ENCODE measurements at regions not wholly inside any gene's neighbourhood (a gene's known extent, or its start where the extent isn't known, plus 50 kb on each side); places are given as distances from the start of the nearest gene placed in this dataset.
"Not testable (repeated sequence)": the region's sequence is repeated elsewhere in the genome, so short reads cannot be mapped to it uniquely, and the experiment has no call there.

GRCh38 chr11:106276859-106277436, 199.5 kb downstream of the AASDHPPT start:
- in situ Hi-C loops (cut with HindIII; ENCODE audit: low sequenced_read_pairs): no loop called here

GRCh38 chr11:106277484-106277883, 200.0 kb downstream of the AASDHPPT start:
- in situ Hi-C loops (cut with HindIII; ENCODE audit: low sequenced_read_pairs): no loop called here

GRCh38 chr11:106278391-106278790, 200.9 kb downstream of the AASDHPPT start:
- in situ Hi-C loops (cut with HindIII; ENCODE audit: low sequenced_read_pairs): no loop called here

DNA sequence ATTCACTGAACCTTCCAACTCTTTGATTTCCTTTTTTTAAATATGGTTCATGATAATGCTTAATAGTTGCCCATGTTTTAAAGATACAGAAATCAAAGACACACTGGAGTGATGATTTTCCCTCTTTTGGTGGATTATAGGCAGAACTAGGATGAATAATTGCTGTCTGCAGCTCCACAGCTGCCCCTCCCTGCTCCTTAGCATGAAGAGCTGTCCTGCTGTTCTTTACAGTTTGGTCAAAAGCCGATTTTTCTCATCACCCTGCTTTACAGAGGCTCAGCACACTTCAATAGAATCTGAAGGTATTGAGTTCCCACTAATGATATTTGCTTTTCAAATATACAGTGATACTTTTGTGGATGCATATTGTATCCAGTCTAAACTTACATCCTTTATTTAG, 202.6 kb downstream of the AASDHPPT start:
- in situ Hi-C loops (cut with HindIII; ENCODE audit: low sequenced_read_pairs): no loop called here

GRCh38 chr11:106281455-106282173, 204.2 kb downstream of the AASDHPPT start:
- in situ Hi-C loops (cut with HindIII; ENCODE audit: low sequenced_read_pairs): no loop called here

DNA sequence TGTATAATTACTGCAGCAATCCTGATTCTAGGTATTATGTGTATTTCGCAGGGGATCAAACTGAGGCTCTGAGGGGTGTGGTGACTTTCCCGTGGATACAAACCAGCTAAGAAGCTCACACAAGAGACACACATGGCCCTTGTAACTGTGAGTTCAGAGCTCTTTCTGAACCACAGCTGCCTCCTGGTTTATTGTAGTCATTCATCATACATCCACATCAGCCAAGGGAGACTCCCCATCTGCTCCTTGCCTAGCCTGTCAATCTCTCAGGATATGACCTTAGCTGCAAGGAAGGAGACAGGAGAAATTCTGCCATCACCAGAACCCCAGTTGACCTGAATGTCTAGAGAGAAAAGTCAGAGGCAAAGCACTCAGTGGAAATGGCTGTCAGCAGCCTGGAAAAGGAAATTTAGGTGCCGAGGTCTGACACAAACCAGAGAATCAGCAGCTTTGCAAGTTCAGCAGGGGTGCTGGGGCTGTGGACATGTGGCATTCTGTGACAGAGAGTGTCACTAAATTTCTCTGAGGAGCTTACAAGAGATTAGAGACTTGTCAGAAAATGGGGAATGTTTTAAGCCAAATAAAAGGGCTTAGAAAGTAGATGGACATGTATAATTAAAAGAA, 209.5 kb downstream of the AASDHPPT start:
- in situ Hi-C loops (cut with HindIII; ENCODE audit: low sequenced_read_pairs): no loop called here

DNA sequence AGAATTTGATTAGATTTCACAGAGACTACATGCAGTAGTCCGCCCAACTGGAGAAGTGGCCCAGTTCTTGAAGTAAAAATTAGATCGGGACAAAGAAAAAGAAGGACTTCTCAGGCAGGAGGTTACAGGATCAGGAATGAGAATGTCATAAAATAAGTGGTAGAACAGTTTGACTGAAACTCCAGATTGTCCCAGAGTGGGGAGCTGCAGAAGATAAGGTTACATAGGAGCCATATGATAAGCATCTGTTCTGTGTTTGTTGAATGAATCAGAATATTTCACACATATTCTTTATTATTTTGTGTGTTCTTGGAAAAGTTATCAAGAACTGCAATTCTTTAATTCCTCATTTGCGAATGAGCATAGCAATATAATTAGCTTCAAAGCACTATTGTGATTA, 210.6 kb downstream of the AASDHPPT start:
- in situ Hi-C loops (cut with HindIII; ENCODE audit: low sequenced_read_pairs): no loop called here

GRCh38 chr11:106288822-106289387, 211.4 kb downstream of the AASDHPPT start:
- in situ Hi-C loops (cut with HindIII; ENCODE audit: low sequenced_read_pairs): no loop called here

DNA sequence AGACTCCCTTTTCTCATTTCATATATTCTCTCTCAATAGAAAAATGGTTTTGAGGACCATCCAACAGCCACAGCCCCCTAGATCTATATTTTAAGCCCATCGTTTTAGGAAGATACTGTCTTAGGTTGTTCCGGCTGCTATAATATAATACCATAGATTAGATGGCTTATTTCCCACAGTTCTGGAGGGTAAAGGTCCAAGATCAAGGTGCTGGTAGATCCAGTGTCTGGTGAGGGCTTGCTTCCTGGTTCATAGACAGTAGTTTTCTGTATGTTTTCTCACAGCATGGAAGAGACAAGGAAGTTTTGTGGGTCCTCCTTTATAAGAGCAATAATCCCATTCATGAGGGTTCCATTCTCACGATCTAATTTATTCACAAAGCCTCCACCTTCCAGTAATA, 215.1 kb downstream of the AASDHPPT start:
- in situ Hi-C loops (cut with HindIII; ENCODE audit: low sequenced_read_pairs): no loop called here

DNA sequence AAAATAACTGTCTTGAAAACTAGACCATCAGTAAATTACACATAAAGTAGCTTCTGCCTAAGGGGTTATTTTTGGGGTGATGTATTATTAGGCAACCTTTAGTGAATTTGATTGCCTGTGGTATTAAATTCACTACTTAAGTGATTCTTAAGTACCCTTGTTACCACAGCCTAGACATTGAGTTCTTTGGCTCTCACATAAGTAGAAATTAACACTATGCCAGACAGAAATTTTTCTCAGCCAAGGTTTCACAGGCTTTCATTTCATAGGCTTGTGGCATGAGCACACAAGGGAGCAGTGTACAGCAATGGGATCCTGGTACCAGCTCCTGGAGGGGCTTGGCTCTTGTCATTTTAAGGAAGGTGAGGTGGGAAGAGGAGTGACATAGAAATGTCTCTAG, 218.5 kb downstream of the AASDHPPT start:
- in situ Hi-C loops (cut with HindIII; ENCODE audit: low sequenced_read_pairs): no loop called here

- in situ Hi-C loops (cut with HindIII; ENCODE audit: low sequenced_read_pairs): no loop called here
Observed at GRCh38 chr11:106302416-106302815, 225.0 kb downstream of the AASDHPPT start.

GRCh38 chr11:106304274-106304673, 226.8 kb downstream of the AASDHPPT start:
- in situ Hi-C loops (cut with HindIII; ENCODE audit: low sequenced_read_pairs): no loop called here

DNA sequence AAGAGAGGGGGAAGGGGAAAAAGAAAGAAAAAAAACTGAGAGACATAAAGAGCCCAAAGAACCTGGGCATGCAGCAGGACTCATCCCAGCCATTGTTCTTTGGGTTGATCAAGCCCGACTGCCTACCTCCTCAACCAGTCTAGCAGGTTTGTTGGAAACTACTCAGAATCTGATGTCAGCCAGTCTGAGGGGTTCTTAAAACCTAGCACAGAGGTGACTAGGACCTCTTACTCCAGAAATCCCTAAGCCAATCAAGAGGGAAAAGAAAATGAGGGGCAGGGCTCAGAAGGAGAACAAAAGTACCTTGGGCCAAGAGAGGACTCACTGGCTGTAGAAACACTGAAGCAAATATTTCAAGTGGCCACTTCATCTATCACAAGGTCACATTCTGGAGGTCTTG, 228.0 kb downstream of the AASDHPPT start:
- in situ Hi-C loops (cut with HindIII; ENCODE audit: low sequenced_read_pairs): no loop called here

DNA sequence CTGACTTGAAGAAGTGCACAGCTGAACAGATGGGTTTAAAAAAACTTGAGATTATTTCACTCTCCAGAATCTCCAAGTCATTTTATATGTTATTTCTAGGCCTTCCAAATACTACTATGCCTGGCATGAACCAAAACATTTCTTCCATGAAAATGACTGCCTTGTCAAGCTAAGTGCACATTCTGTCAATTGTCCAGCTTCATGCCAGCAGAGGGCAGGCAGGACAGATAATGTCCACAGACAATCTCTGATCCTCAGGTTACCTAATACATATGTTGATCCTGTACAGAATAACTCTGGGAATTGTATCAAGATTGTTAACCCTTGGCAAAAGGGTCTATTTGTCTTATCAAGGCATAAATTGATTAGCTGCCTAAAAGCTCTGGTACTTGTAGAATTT, 229.5 kb downstream of the AASDHPPT start:
- in situ Hi-C loops (cut with HindIII; ENCODE audit: low sequenced_read_pairs): no loop called here

DNA sequence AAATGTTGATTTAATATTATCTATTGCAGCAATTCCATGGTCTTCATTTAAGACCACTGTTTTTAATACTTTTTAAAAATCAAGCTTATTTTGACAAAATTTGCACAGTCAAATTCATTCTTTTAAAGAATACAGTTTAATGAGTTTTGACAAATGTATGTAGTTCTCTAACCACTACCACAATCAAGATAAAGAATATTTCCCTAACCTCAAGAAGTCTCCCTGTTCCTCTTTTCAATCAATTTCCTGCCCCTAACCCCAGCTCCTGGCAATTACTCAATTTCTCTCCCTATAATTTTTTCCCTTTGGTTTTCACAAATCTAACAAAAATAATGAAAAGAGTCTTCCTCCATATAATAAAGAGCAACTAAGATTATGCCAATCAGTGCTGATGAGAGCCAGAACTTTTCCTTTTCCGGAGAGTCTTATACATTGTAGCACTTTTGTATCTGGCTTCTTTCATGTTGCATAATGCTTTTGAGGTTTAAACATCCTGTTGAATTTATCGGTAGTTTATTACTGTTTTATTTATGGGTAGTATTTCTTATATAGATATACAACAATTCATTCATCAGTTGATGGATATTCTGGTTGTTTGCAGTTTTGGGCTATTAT, 231.7 kb downstream of the AASDHPPT start:
- in situ Hi-C loops (cut with HindIII; ENCODE audit: low sequenced_read_pairs): no loop called here

DNA sequence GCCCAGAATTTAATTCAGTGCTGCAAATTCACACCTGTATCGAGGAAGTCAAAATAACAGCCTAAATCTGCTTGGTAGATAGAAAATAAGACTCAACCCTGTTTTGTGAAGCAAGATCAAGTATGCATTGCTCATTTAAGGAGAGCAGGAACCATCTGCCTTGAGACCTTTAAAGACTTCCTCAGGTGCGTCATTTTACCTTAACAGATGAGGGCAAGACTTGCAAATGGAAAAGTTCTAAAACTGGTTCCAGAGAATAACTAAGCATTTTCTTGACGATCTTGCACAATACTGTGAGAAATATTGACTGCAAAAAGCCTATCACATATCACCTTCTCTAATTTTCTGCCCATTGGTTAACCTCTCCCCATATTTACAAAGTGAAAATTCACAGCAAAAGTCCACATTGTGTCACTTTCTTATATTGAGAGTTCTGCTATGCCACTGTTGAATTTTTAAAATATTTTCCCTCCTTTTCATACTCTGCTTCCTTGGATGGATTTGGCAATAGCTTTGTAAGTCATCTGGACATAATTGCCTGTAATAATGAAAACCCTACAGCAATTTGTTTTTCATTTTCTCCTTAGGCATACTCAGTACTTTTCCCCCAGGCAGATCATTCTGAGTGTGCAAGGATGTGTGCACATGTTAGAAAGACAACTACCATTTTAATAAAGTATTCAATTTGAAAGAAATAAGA, 234.2 kb downstream of the AASDHPPT start:
- in situ Hi-C loops (cut with HindIII; ENCODE audit: low sequenced_read_pairs): no loop called here

GRCh38 chr11:106317208-106317773, 239.8 kb downstream of the AASDHPPT start:
- in situ Hi-C loops (cut with HindIII; ENCODE audit: low sequenced_read_pairs): not testable (repeated sequence)

- in situ Hi-C loops (cut with HindIII; ENCODE audit: low sequenced_read_pairs): no loop called here
Observed at GRCh38 chr11:106321601-106322000, 244.1 kb downstream of the AASDHPPT start.

GRCh38 chr11:106322106-106322505, 244.6 kb downstream of the AASDHPPT start:
- in situ Hi-C loops (cut with HindIII; ENCODE audit: low sequenced_read_pairs): no loop called here

DNA sequence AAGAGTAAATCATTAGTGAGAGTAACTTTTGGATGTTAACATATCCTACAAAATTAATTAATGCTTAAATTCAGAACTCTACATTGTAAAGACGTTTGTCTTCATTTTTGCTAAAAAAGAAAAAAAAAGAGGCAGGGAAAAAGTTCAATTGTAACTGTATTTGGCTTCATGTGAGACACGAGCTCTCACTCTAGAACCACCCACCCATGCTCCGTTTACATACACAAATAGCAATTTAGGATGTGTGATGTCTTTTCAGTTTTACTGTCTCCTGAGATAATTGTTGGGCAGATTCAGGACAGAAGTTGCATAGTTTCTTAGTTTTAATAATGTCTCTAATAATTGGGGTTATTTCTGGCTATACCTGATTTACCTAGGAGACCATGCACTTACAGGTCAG, 248.6 kb downstream of the AASDHPPT start:
- in situ Hi-C loops (cut with HindIII; ENCODE audit: low sequenced_read_pairs): no loop called here

GRCh38 chr11:106327134-106327533, 249.7 kb downstream of the AASDHPPT start:
- in situ Hi-C loops (cut with HindIII; ENCODE audit: low sequenced_read_pairs): no loop called here

Data from DLD1 (cell line).